Pancreas (tissue), 10 donors: ENCODE measurements at regions not wholly inside any gene's neighbourhood (a gene's known extent, or its start where the extent isn't known, plus 50 kb on each side); places are given as distances from the start of the nearest gene placed in this dataset.
A peak's percentile ranks its signal among the peaks of the same experiment; 100 is the strongest.

Experiments
- ATAC-seq, 4 donors: fragments of 200-7000 bp; cut with Tn5 transposase; one replicate each; pipeline versions ENCODE4 v1.8.0 to v1.9.1; 2020; ENCODE audit warnings: mild to moderate bottlenecking in 4 of 4, moderate library complexity in 4 of 4
- DNase-seq, 6 donors: peaks; one replicate each; pipeline ENCODE4 v3.0.0-alpha.2; 2020
- FAIRE-seq: peaks from 2 replicates; lab custom pipeline; 2012; peaks lifted over from hg19 to GRCh38; lab: Jason Lieb, UNC
- H3K27ac ChIP-seq, 4 donors: fragments of 200-600 bp; sonication (generic); 1 replicate in 3 of 4; 2 replicates in 1 of 4; pipeline versions ENCODE4 v1.5.0 to v1.8.0; 2020
- H3K27me3 ChIP-seq, 4 donors: fragments of 200-600 bp; one replicate each; pipeline ENCODE4 v1.8.0; 2021
- H3K36me3 ChIP-seq, 3 donors: fragments of 200-600 bp; sonication (generic) in 1 of 3; one replicate each; pipeline versions ENCODE4 v1.5.0 to v1.8.0; 2020 to 2021
- H3K4me1 ChIP-seq, 3 donors: fragments of 200-600 bp; one replicate each; pipeline ENCODE4 v1.8.0; 2021
- H3K4me3 ChIP-seq, 4 donors: fragments of 200-600 bp; sonication (generic) in 2 of 4; one replicate each; pipeline versions ENCODE4 v1.5.0 to v1.8.0; 2020 to 2021
- H3K9me3 ChIP-seq, 4 donors: fragments of 200-600 bp; one replicate each; pipeline ENCODE4 v1.8.0; 2021
- WGBS, 2 donors: extraction: QIAGEN DNeasy Blood & Tissue Kit; methylation state at CpG; one replicate each; pipeline ENCODE4 v1.1.7; 2013; 5-methylcytosine and 5-hydroxymethylcytosine counted together
- intact Hi-C, 3 donors: fragments of 100-400 bp; cut with DNase I; formaldehyde crosslinking; loops; one replicate each; pipeline versions ENCODE4 v1.11.1 to v1.14.2; 2022
- TF ChIP-seq, protein P1 (sequence below), 4 donors: fragments of 200-600 bp; sonication (generic) in 3 of 4; IDR thresholded peaks; one replicate each; pipeline versions ENCODE4 v1.5.0 to v1.8.0; 2021; ENCODE audit warnings: antibody characterized with exemption in 4 of 4
- donor health status: healthy with polysubstance abuse.
- donor health status: DM: no; HTN: no; CAD: no; lungs with moderate emphysema.
- donor health status: DM: no; HTN: no; CAD: no.
- donor health status: control.
- donor health status: control.
- donor health status: Bipolar disorder and iron deficiency.
- donor health status: DM: yes; HTN: yes; CAD: no.
- donor health status: DM: no; HTN: no; CAD: no.
- donor health status: DM: no; HTN: no; CAD: no.
- donor health status: DM: yes; HTN: yes; CAD: no.

DNA sequence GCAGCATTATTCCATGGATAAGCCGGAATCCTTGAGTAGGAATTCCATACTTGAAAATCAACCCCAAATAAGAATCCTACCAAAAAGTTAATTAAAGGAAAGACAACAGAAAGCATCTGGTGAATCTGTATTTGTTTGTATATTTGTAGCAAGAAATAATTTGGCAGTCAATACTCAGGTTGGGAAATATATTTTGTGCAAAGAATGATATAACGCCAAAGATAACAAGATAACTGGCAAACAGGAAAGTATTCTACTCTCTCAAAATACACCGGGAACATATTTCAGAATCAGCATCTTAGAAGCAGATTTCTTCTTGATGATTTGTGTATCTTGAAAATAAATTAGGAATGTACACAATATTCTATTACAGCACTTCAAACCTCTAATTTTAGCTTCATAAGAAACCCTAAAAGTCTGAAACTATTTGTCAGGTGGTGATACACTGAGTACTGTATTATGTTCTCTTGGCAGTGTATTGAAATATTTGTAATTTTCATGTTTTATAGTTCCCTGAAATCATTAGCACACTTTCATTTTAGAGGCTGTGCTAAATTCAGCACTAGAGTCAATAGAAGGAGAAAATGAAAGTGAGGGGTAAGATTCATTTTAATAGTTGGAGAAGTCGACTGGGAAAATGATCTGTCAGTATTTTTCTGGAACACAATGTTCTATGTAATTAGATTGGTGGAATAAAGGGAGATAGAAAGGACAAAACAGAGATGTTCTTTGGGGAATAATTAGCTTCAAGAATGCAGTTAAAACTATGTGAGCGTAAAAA is 879.7 kb upstream of the GJE1 start:
- ATAC-seq (no peak), DNase-seq (no peak), FAIRE-seq (no peak)
- H3K4me1 ChIP-seq: no peaks in the 10 kb centered on the region
- no peak overlapping the region for H3K4me3 ChIP-seq
- intact Hi-C loops: no loop called here
- TF ChIP-seq, protein P1, sequence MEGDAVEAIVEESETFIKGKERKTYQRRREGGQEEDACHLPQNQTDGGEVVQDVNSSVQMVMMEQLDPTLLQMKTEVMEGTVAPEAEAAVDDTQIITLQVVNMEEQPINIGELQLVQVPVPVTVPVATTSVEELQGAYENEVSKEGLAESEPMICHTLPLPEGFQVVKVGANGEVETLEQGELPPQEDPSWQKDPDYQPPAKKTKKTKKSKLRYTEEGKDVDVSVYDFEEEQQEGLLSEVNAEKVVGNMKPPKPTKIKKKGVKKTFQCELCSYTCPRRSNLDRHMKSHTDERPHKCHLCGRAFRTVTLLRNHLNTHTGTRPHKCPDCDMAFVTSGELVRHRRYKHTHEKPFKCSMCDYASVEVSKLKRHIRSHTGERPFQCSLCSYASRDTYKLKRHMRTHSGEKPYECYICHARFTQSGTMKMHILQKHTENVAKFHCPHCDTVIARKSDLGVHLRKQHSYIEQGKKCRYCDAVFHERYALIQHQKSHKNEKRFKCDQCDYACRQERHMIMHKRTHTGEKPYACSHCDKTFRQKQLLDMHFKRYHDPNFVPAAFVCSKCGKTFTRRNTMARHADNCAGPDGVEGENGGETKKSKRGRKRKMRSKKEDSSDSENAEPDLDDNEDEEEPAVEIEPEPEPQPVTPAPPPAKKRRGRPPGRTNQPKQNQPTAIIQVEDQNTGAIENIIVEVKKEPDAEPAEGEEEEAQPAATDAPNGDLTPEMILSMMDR (IDR thresholded peaks at IDR 0.05): no peak
- H3K9me3 ChIP-seq: no peaks in the 10 kb centered on the region
- no peaks in the 10 kb centered on the region for H3K27me3 ChIP-seq
- H3K36me3 ChIP-seq: no peaks in the 10 kb centered on the region
- WGBS, 2 donors: 55 to 71% methylated on average over 5 of the region's 5 CpGs
- no peak overlapping the region for H3K27ac ChIP-seq

DNA sequence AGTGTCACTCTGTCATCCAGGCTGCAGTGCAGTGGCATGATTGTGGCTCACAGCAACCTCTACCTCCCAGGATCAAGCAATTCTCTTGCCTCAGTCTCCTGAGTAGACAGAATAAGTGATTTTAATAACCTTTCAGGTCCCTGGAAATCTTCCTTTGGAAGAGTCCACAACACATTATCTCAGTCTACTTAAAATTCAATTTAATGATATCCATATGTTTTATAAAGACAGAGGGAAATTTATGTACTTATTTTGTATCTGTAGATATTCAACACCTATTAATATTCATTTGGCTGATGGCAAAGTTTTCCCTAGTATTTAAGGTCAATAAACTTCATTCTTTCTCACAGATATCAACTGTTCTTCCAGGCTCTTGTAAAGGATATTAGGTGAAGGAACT is 881.4 kb upstream of the GJE1 start:
- FAIRE-seq (no peak), ATAC-seq (no peak), DNase-seq (no peak)
- TF ChIP-seq, protein P1 (IDR thresholded peaks at IDR 0.05): no peak
- no peaks in the 10 kb centered on the region for H3K4me1 ChIP-seq
- no peak overlapping the region for H3K27ac ChIP-seq
- H3K9me3 ChIP-seq: no peaks in the 10 kb centered on the region
- H3K27me3 ChIP-seq: no peaks in the 10 kb centered on the region
- H3K4me3 ChIP-seq: no peak overlapping the region
- no peaks in the 10 kb centered on the region for H3K36me3 ChIP-seq
- intact Hi-C loops: no loop called here

DNA sequence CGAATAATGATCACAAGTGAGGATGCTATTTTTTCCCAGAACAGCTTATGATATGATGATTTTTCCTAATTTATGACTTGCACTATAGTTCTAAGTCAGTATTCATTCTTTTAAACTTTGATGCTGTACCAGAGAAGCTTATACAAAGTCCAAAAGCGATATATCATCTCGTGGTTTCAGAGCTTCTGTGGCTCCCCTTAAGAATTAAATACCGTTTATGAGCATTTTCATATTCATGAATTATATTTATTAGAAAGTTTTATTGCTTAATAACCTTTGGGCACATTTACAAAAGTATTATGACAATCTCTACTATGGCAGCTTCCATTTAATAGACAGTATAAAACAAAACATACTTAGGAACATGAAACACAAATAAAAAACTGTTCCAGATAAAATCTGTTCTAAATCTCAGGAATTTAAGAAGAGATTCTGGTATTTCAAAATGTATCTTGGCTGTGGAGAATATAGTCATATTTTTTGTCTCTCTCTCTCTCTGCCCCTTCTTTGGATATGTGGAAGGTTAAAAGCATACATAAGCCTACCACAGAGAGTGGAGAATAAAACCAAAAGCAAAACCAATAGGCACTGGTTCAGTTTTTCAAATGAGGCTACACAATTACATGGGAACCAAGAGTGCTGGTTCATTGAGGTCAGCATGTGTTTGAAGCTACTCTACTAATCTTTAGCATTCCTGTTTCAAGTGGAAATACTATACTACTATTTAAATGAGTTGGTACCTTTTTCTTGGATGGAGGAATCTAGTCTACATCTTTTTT is 884.5 kb upstream of the GJE1 start:
- no peaks in the 10 kb centered on the region for H3K36me3 ChIP-seq
- FAIRE-seq: no peak
- no peak for DNase-seq
- ATAC-seq: no peak
- TF ChIP-seq, protein P1 (IDR thresholded peaks at IDR 0.05): no peak
- H3K4me1 ChIP-seq: no peaks in the 10 kb centered on the region
- no peak overlapping the region for H3K27ac ChIP-seq
- intact Hi-C loops: no loop called here
- H3K9me3 ChIP-seq: no peaks in the 10 kb centered on the region
- H3K4me3 ChIP-seq: no peak overlapping the region
- H3K27me3 ChIP-seq: no peaks in the 10 kb centered on the region
- WGBS, 2 donors: 67 to 81% methylated on average over 4 of the region's 4 CpGs

DNA sequence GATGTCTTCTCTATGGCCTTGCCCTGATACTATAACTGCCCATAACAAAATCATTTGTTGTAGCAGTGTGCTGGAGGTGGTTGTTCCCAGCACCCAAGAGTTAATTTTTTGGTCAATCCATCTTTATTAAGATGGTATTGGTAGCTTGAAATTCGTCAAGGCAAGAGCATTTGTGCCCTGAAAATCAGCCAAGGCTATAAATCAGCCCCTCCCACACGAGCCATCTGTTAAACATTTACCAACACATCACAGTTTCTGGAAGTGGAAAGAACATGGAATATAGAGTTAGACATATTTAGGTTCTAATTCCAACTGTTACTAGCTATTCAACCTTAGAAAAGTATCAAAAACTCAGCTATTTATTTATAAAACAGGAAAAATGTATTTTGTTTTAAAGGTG is 888.4 kb upstream of the GJE1 start:
- Histone ChIP-seq H3K36me3 (no peaks in the 10 kb centered on the region), H3K27me3 (no peaks in the 10 kb centered on the region), H3K9me3 (no peaks in the 10 kb centered on the region), H3K27ac (no peak overlapping the region), H3K4me3 (no peak overlapping the region), H3K4me1 (no peaks in the 10 kb centered on the region)
- intact Hi-C loops: no loop called here
- FAIRE-seq: no peak
- DNase-seq: no peak
- WGBS, 2 donors: 4 to 5% methylated on average over 2 of the region's 2 CpGs
- TF ChIP-seq, protein P1 (IDR thresholded peaks at IDR 0.05): no peak
- ATAC-seq: no peak

DNA sequence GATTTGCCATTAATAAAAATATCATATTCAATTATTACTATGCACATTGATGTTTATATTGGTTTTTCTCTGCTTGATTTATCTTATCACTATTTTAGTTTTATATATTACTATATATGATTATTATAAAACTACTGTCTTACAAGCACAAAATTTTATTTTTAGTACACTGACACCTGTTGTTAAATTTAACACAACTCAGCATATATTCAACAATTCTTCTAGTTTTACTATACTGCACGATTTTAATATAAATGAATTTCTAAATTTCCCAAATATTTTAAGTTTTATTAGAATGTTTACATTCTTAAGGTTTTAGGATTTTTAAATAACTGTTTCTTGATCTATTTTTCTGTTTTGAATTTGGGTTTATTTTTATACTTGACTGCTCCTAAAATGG is 889.8 kb upstream of the GJE1 start:
- Histone ChIP-seq H3K4me3 (no peak overlapping the region), H3K4me1 (no peaks in the 10 kb centered on the region), H3K27ac (no peak overlapping the region), H3K27me3 (no peaks in the 10 kb centered on the region), H3K9me3 (no peaks in the 10 kb centered on the region), H3K36me3 (no peaks in the 10 kb centered on the region)
- WGBS, 2 donors: 44 to 53% methylated on average over 1 of the region's 1 CpG
- FAIRE-seq (peak; percentile 89), DNase-seq (no peak), ATAC-seq (no peak)
- intact Hi-C loops: no loop called here
- TF ChIP-seq, protein P1 (IDR thresholded peaks at IDR 0.05): no peak
